Activated CD4-positive, alpha-beta T cell treated with anti-CD3 and anti-CD28 coated beads, Interleukin-2, amount 50 U/mL, for 4 hours (primary cell): ENCODE measurements at regions not wholly inside any gene's neighbourhood (a gene's known extent, or its start where the extent isn't known, plus 50 kb on each side); places are given as distances from the start of the nearest gene placed in this dataset.

Experiments
- DNase-seq, 2 experiments: peaks; one replicate each; pipeline ENCODE4 v3.0.0-alpha.2; 2020

- no peak for DNase-seq
Observed at GRCh38 chr20:1710484-1710883, 52.9 kb upstream of the SIRPG start.

DNA sequence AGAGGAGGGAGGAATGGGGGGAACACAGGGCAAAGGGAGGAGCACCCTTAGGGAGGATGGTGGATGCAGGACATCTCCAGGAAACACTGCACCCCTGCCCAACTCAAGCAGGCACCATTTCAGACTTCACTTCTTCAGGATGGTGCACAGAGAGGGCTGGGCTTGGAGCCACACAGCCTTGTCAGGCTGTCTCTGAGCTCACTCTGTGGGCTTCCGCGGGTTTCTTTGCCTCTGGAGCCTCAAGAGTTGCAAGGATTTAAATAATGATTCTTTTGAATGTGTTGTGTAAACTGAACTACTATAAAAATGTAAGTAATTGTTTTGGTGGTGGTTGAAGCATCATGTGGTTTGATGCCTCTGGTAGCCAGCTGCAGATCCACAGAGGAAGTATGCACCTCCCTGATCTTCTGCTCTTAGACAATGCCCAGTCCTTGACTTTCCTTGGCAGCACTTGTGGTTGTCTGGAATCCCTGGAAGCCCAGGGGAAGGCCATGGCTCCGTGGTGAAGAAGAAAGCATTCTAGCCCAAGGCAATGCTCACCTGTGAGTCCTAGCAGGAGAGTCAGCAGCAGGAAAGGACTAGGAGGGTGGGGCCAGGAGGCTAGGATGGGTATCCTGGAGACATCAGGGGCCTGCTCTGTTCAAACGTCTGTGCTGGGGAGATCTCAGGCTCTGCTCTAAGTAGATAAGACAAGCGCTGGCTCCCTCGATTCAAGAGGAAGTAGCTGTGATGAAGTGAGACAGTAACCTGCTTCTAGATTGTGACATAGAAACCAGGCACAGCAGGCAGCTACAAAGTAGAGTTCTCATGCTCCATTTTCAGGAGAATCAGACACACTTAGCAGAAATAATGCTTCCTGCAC, 50.2 kb upstream of the SIRPG start:
- no peak for DNase-seq
